Endothelial cell of umbilical vein (primary cell): ENCODE measurements at regions not wholly inside any gene's neighbourhood (a gene's known extent, or its start where the extent isn't known, plus 50 kb on each side); places are given as distances from the start of the nearest gene placed in this dataset.

Experiments used
- EZH2 ChIP-seq: IDR thresholded peaks from 2 replicates; pipeline ENCODE4 v1.6.1; 2012; ENCODE audit warnings: borderline replicate concordance, low read depth, mild to moderate bottlenecking, moderate library complexity, low read length, inconsistent platforms; ENCODE audit not compliant: severe bottlenecking
- FOS ChIP-seq: IDR thresholded peaks from 2 replicates; pipeline ENCODE4 v1.6.1; 2011; ENCODE audit warnings: mild to moderate bottlenecking, low read length, moderate library complexity, borderline replicate concordance; ENCODE audit not compliant: insufficient read depth
- JUN ChIP-seq: IDR thresholded peaks from 2 replicates; pipeline ENCODE4 v1.6.1; 2011; ENCODE audit warnings: borderline replicate concordance, low read depth; ENCODE audit not compliant: insufficient read length, insufficient read depth
- POLR2A ChIP-seq: IDR thresholded peaks from 2 replicates; pipeline ENCODE4 v1.6.1; 2012; ENCODE audit warnings: low read depth, mild to moderate bottlenecking, control low read depth, low read length
- POLR2AphosphoS5 ChIP-seq: IDR thresholded peaks from 2 replicates; pipeline ENCODE4 v1.6.1; 2012; ENCODE audit warnings: low read depth, mild to moderate bottlenecking, control low read depth, low read length, moderate library complexity; ENCODE audit not compliant: insufficient read depth
- TF ChIP-seq, protein P1 (sequence below), 2 donors: IDR thresholded peaks; 1 replicate in 1 of 2; 2 replicates in 1 of 2; pipeline ENCODE4 v1.5.1; 2011; ENCODE audit warnings: low read length in 2 of 2, mild to moderate bottlenecking in 2 of 2, moderate library complexity in 2 of 2, control low read depth in 1 of 2, inconsistent platforms in 1 of 2, low read depth in 1 of 2; ENCODE audit not compliant: insufficient read depth in 1 of 2; ENCODE audit errors: extremely low read depth in 1 of 2
- TF ChIP-seq, protein P2 (sequence below): IDR thresholded peaks from 2 replicates; pipeline ENCODE4 v1.6.1; 2011; ENCODE audit not compliant: insufficient read depth, insufficient read length

DNA sequence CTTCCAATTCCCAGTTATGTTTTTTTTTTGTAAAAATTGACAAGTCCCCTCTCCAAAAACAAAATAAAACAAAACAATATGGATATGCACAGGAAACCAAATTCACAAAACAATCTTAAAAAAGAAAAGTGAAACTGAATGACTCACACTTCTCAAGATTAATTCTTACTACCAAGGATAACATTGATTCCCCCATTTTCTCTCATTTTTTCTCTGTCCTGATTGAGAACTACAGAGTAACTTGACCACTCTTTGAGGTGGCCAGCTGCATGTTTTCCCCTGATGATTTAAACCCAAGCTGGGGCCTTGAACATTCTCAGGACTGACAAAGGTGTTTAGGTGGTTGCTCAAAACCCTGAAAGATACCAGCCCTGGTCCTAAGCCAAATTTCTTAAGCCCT, 149.0 kb downstream of the AHSP start:
- TF ChIP-seq, protein P1, sequence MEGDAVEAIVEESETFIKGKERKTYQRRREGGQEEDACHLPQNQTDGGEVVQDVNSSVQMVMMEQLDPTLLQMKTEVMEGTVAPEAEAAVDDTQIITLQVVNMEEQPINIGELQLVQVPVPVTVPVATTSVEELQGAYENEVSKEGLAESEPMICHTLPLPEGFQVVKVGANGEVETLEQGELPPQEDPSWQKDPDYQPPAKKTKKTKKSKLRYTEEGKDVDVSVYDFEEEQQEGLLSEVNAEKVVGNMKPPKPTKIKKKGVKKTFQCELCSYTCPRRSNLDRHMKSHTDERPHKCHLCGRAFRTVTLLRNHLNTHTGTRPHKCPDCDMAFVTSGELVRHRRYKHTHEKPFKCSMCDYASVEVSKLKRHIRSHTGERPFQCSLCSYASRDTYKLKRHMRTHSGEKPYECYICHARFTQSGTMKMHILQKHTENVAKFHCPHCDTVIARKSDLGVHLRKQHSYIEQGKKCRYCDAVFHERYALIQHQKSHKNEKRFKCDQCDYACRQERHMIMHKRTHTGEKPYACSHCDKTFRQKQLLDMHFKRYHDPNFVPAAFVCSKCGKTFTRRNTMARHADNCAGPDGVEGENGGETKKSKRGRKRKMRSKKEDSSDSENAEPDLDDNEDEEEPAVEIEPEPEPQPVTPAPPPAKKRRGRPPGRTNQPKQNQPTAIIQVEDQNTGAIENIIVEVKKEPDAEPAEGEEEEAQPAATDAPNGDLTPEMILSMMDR (IDR thresholded peaks at IDR 0.05; ENCODE audit: extremely low read depth in 1 of 2, insufficient read depth in 1 of 2, low read depth in 1 of 2, low read length in 2 of 2), result no peak
- no peak for TF ChIP-seq EZH2
- TF ChIP-seq POLR2A, result no peak
- TF ChIP-seq POLR2AphosphoS5, result no peak
- TF ChIP-seq, protein P2, sequence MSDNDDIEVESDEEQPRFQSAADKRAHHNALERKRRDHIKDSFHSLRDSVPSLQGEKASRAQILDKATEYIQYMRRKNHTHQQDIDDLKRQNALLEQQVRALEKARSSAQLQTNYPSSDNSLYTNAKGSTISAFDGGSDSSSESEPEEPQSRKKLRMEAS, result no peak
- no peak for TF ChIP-seq JUN
- TF ChIP-seq FOS, result no peak
